ENCODE measurements at regions not wholly inside any gene's neighbourhood (a gene's known extent, or its start where the extent isn't known, plus 50 kb on each side); places are given as distances from the start of the nearest gene placed in this dataset.

- no peak overlapping the region for H2BK15ac ChIP-seq (ENCODE audit: low read depth, low read length)
- H2AK9ac ChIP-seq (replicated peaks; ENCODE audit: low read depth, low read length, poor library complexity), result no peak overlapping the region
- no peak overlapping the region for H3K4me2 ChIP-seq (ENCODE audit: low read depth, low read length)
- H2BK120ac ChIP-seq (ENCODE audit: low read depth, low read length), result no peak overlapping the region
- H3K79me1 ChIP-seq (ENCODE audit: low read depth in 1 of 2, low read length in 2 of 2), result no peaks in the 10 kb centered on the region
- 100% methylated on average over 1 of the region's 8 CpGs; no CpG with 5 or more reads in 1 of the 2 experiments for WGBS, 2 experiments (ENCODE audit: extremely low coverage in 2 of 2, insufficient read length in 1 of 2)
- DNase-seq (no peak), ATAC-seq (ENCODE audit: low read depth) (no peak)
- H3K9ac ChIP-seq (ENCODE audit: low read depth, low read length), result no peak overlapping the region
- no peak overlapping the region for H2BK5ac ChIP-seq (ENCODE audit: low read depth, low read length, poor library complexity, severe bottlenecking)
- peaks cover 5% of the 10 kb centered on the region; the same call in 1 of the 2 replicates for H3K9me3 ChIP-seq (ENCODE audit: control insufficient read depth, insufficient read depth, low read length)
- no peak overlapping the region for H3K18ac ChIP-seq (ENCODE audit: low read depth, low read length)
- ChIA-PET POLR2A (ENCODE audit: unreplicated experiment) (no interaction called here), CTCF (no interaction called here)
- no peaks in the 10 kb centered on the region for H3K27me3 ChIP-seq (ENCODE audit: control insufficient read depth, insufficient read depth, low read length)
- intact Hi-C loops (cut with micrococcal nuclease), result no loop called here
- no peak overlapping the region for H2BK20ac ChIP-seq (ENCODE audit: low read depth, low read length)
- no peaks in the 10 kb centered on the region for H3K36me3 ChIP-seq (ENCODE audit: control insufficient read depth, insufficient read depth, low read length)
- no peak overlapping the region for H3K4ac ChIP-seq (ENCODE audit: low read depth, low read length)
- no peak overlapping the region for H4K5ac ChIP-seq (ENCODE audit: low read depth, low read length)
- no peak for TF ChIP-seq MXI1 (IDR thresholded peaks at IDR 0.05; ENCODE audit: borderline replicate concordance, low read depth, low read length)
- TF ChIP-seq SMC3 (IDR thresholded peaks at IDR 0.05; ENCODE audit: low read depth, low read length), result no peak
- TF ChIP-seq MAZ (IDR thresholded peaks at IDR 0.05; ENCODE audit: borderline replicate concordance, low read depth, low read length), result no peak
- no peak for TF ChIP-seq CEBPB (IDR thresholded peaks at IDR 0.05; ENCODE audit: low read depth, low read length)
- TF ChIP-seq ELK1 (IDR thresholded peaks at IDR 0.05; ENCODE audit: borderline replicate concordance, low read depth, low read length), result no peak
- TF ChIP-seq RFX5 (IDR thresholded peaks at IDR 0.05; ENCODE audit: low read depth, low read length), result no peak
- TF ChIP-seq POLR2A (IDR thresholded peaks at IDR 0.05; ENCODE audit: low read depth, low read length), result no peak
- no peak for TF ChIP-seq FOS (IDR thresholded peaks at IDR 0.05; ENCODE audit: low read depth, low read length)
- TF ChIP-seq NFE2L2 (IDR thresholded peaks at IDR 0.05; ENCODE audit: low read depth, low read length), result no peak
- H4K20me1 ChIP-seq (ENCODE audit: insufficient read depth, low read length), result no peaks in the 10 kb centered on the region
- H3K4me3 ChIP-seq (ENCODE audit: insufficient read depth, low read depth, low read length), result no peak overlapping the region
- H4K8ac ChIP-seq (ENCODE audit: low read depth in 2 of 2, low read length in 2 of 2), result no peak overlapping the region
- H3K23ac ChIP-seq (ENCODE audit: low read depth, low read length), result no peak overlapping the region
- no peaks in the 10 kb centered on the region for H3K4me1 ChIP-seq (ENCODE audit: control insufficient read depth, insufficient read depth, low read length)
- H3K14ac ChIP-seq (replicated peaks; ENCODE audit: low read depth, low read length), result no peak overlapping the region
- in situ Hi-C loops (cut with MboI; ENCODE audit: low sequenced_read_pairs), result no loop called here
- dilution Hi-C loops (cut with HindIII; ENCODE audit: low sequenced_read_pairs, unreplicated experiment), result no loop called here
- BruUV-seq (replicated peaks), result no TSS peak
- H3K56ac ChIP-seq (ENCODE audit: extremely low read depth, insufficient read depth, low read length), result no peak overlapping the region
- H2AFZ ChIP-seq (replicated peaks; ENCODE audit: low read length, poor library complexity), result no peak overlapping the region
- no peak overlapping the region for H4K91ac ChIP-seq (ENCODE audit: insufficient read depth, low read depth, low read length)
- no peak overlapping the region for H2AK5ac ChIP-seq (ENCODE audit: low read depth, low read length)
- no peak overlapping the region for H3K27ac ChIP-seq (ENCODE audit: insufficient read depth, low read length)
- no peaks in the 10 kb centered on the region for H3K9me1 ChIP-seq (ENCODE audit: insufficient read depth, low read length)
Measured at GRCh38 chr10:105807935-105808587, 1167.0 kb downstream of the SORCS3 start.
